GM20431 (cell line): ENCODE measurements at regions not wholly inside any gene's neighbourhood (a gene's known extent, or its start where the extent isn't known, plus 50 kb on each side); places are given as distances from the start of the nearest gene placed in this dataset.
"Not testable (repeated sequence)": the region's sequence is repeated elsewhere in the genome, so short reads cannot be mapped to it uniquely, and the experiment has no call there.

Experiments used
- in situ Hi-C: fragments of 300-500 bp; cut with MseI, MboI; formaldehyde crosslinking; loops from one replicate; pipeline ENCODE4 v1.15.0; 2020; ENCODE audit warnings: low sequenced_read_pairs; ENCODE audit not compliant: unreplicated experiment

DNA sequence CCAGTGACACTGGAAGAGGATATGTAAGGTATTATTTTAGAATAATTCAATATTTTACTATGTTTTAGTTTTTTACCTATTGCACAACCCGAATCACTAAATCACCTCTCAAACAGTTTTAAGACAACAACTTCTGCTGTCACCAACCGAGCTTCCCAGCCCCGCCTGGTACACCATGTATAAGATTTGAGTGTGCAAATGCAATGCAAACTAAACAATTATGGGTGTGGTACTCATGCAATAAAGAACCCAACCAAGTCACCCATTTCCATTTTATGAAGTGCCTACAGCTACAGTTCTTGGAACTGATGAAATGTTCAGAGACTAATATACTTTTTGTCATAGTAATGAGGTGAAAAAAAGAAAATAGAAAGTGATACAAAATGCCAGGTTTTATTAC, 256.2 kb downstream of the TAFA4 start:
- in situ Hi-C loops = no loop called here

DNA sequence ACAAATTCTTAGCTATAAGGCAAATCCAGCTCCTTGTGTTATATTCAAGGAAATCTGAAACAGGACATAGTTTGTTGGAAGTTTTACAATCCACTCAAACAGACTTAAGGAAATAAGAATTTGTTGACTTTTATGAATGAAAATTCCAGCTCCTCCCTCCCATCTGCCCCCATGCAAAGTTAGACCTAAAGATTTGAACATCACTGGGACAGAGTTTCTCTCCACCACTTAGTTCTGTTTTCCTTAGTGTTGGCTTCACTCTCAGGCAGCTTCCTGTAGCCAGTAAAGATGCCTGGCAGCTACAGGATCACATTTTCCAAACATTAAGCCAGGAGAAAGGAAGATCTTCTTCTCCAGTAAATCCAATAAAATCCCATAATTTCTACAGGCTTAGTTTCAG, 265.0 kb downstream of the TAFA4 start:
- in situ Hi-C loops = no loop called here

DNA sequence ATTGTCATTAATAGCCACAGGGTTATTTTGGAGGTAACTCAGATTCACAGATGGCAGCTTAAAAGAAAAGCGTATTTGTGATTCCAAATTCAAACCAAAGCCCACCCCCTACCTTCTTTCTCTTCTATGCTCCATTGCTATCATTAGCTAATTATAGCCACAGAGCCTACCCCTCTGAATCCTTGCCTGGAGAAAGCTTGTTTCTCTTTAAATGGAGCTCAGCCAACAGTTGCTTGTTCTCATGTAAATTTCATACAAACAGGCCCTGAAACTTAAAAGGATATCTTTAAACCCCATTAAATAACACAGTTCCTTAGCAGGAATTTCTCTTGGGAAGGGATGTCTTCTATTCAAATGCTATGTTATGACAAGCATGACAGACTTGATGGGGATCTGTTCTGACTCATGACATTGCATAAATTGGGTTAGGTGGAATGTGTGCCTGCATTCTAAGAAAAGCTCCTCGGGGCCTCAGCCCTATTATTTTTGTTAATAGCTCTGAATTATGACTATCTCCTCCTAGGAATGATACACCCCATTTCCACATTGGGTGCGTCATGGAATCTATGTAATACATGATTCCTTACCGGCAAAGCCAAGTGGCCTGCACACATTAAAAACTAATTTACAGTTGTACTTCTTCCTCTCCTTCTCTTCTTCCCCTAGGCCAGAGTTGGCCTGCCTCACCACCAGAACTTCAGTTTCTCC, 265.8 kb downstream of the TAFA4 start:
- in situ Hi-C loops = no loop called here

DNA sequence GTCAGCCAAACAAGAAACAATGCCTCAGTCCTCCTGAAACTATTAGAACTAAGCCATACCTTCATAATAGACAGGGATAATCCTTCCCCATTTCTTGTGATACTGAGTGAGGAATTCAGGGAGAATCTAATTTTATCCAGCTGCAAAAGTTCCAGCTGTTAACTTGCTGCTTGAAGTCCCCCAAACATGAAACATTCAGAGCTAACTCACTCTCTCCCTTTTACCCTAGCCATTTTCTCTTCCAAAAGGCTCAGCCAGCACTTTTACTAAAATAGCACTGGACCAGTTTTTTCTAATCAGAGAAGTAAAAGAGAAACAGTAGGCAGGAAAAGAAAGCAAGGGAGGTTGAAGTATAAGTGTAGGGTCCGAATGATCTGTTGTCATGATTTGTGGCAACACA, 268.1 kb downstream of the TAFA4 start:
- in situ Hi-C loops = no loop called here

DNA sequence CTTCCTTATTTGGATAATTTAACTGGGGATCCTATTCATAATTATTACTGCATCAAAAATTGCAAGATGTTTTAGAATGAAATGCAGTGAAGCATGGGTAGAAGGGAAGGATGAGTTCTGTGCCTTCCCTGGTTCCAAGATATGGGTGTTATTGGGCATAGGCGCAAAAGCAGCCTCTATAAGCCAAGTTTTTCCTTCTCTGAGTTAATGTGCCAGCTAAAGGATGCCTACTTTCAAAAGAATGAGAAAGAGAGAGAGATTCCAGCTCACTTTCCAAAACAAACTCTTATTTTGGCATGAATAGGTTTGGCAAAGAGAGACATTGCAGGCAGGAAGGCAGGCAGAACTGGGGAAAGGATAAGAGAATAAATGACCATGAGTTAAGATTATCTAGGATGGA, 270.2 kb downstream of the TAFA4 start:
- in situ Hi-C loops = no loop called here

DNA sequence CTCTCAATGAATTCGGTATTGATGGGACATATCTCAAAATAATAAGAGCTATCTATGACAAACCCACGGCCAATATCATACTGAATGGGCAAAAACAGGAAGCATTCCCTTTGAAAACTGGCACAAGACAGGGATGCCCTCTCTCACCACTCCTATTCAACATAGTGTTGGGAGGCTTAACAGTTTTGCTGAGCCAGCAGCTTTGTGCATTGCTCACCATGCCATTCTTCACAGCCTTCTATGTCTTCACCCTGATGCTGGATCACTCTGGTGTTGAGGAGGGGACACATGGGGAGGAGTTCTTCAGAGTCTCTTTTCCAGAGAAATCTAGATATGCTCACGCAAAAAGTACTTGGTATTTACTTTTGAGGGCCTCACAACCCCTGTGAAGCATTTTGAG, 281.7 kb downstream of the TAFA4 start:
- in situ Hi-C loops = not testable (repeated sequence)

DNA sequence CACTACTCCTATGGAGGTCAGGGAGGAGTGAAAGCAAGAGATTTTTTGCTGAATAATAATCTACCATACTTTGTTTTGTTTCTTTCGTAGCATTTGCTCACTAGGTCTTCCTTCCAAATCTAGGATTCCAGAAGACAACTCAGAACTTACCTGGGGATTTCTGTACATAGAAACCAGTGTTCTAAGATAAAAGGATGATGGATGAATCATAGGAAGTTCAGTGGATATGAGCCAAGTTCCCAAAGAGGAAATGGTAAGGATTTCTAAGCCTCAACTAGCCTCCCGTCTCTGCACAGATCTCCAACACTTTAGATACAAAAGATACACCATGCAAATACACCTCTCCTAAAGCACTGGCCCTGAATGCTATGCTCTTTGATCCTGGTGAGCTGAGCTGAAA, 283.9 kb downstream of the TAFA4 start:
- in situ Hi-C loops = no loop called here

DNA sequence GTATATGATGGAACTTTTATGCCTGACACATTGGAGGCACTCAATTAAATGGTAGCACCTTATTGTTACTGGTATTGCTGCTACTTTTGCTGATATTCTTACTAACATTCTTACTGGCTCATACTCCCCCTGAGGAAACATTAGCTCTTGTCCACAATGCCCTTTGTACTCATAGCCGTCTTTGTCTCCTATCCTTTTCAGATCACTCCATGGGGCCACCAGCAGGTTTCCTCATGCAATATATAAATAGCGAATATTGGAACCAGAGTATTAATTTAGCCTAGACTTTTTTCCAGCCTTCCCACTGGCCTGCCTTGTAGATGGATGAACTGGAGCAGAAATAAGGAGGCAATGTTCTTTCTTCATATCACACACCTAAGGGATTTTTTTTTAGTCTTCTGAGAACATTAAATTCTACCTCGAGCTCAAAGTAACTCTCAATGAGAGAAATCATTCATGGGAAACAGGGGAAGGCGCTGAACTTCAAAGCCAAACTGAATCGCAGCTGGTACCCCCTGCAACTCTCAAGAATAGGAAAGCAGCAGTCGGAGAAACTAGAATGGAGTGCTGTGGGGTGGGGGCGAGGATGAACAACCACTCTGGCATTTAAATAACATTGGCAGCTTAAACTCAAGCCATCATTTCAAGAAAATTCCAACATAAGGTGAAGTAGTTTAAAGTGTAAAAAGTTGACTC, 300.3 kb downstream of the TAFA4 start:
- in situ Hi-C loops = no loop called here

DNA sequence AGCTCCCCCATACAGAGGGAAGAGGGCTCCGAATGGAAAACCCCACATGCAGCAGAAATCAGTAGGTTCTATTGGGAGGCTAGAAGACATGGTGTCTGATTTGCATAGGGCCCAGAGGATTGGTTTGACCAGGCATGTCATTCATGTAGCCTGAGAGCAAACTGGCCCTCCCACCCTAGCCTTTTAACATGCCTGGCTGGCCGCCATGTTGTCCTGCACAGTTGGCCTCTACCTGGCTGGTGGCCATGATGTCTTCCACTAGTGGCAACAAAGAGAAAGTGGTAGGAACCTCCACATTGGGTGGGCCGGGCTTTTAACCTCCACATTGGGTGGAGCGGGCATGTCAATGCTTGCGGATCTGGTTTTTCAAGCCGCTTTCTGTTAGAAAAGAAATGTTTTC, 312.1 kb downstream of the TAFA4 start:
- in situ Hi-C loops = no loop called here

DNA sequence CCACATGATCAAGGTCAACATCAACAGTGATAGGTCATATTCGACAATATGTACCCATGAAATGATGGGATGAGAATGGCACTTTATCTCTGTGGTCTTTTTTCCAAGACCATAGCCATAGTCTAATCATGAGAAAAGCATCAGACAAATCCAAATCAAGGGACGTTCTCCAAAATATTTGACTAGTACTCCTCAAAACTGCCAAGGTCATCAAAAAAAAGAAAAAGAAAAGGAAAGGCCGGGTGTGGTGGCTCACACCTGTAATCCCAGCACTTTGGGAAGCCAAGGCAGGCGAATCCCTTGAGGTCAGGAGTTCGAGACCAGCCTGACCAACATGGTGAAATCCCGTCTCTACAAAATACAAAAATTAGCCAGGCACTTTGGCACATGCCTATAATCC, 318.3 kb downstream of the TAFA4 start:
- in situ Hi-C loops = no loop called here

DNA sequence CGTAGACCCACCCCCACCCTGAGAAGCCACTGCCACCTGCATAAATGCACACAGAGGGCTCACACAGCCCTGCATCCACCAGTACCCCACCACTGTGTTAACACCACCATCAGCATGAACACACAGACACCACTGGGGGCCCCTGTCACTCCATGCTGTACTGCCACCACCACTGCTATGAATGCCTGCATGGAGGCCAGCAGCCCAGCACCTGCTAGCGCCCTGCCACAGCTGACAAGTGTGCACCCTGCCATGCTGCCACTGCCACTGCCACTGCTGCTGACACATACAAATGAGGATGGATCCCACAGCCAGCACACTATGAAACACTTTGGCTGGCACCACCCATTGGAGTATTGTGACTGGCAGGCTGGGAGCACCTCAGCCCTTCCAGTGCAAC, 361.0 kb downstream of the TAFA4 start:
- in situ Hi-C loops = no loop called here

DNA sequence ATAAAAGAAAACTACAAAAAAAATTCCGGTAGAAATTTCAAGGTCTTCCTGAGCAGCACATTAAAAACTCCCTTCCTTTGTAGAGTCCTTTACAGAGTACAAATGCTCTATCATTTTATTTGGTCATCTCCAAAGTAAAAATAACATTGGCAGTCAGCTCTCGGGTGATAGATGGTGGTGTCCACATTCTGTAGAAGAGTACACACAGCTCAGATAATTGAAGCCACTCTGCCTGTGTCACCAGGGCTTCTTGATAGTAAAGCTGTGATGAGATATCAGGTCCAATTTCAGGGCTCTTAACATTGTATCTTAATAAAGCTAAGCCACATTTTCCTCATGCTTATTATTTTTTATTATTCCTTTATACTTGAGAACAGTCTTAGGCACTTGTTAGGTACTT, 371.6 kb downstream of the TAFA4 start:
- in situ Hi-C loops = no loop called here

DNA sequence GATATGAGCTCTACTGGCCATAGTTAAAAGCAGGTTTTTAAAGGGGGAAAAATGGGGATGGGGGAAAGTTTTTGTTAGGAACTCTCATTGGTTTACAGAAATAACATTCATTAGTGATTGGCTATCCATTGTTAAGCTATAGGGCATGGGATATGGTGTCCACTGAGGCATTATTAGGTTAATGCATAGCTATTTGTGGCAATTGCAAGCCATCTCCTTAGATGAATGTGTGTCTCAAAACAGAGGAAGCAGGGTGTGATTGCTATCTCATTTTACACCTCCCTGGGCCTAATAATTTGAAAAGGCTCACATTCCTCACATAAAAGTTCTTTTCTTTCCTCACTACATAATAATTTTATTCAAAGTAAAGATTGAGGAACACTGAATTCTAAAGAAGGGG, 396.6 kb downstream of the TAFA4 start:
- in situ Hi-C loops = no loop called here

DNA sequence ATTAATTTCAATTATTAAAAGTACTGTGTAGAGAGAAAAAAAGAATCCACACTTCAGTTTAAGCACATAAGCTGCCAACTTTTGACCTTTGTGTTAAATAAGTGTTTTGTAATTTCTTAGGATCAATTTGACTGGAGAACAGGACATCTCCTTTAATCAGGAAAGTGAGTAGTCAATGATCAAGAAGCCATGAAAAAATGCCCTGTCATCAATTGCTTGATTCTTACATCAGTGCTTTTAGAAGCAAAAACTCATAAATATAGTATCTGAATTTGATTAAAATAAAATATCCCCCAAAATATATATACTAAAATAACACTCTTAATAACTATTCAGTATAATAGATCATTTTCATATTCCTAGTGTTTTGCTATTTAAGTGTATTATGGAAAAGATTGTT, 409.0 kb downstream of the TAFA4 start:
- in situ Hi-C loops = no loop called here

DNA sequence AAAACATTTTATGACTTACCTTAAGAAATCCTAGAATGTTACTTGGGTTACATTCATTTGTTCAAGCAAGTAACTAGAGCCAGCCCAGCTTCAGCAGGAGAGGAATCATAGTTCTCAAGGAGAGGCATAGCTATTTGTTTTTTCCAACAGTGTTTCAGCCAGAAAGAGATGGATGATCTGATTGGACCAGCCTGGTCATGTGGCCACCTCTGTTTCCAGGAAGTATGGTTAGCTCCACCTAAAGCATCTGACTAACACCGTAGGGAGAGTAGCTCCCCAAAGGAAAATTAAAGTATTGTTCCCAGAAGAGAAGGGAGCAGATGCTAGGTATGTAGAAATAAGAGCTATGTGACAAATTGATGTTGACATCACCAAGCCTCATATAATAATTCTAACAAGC, 417.1 kb downstream of the TAFA4 start:
- in situ Hi-C loops = no loop called here

DNA sequence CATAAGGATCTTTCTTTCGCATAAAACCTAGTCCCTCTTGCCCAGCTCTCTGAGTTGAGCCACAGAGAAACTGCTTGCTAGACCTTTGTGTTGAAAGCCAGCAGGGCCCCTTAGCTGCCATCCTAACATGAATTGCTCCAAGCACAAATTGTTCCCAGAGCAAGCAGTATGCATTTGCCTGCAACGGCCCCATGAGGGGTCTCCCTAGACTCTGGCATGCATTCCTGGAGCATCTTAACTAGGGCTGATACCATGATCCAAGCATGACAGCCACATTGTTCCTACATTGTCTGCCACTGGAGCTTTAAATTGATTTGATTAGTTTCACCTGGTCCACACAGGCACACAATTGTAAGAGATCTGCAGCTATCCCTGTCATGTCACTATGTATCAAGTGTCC, 428.1 kb downstream of the TAFA4 start:
- in situ Hi-C loops = no loop called here

DNA sequence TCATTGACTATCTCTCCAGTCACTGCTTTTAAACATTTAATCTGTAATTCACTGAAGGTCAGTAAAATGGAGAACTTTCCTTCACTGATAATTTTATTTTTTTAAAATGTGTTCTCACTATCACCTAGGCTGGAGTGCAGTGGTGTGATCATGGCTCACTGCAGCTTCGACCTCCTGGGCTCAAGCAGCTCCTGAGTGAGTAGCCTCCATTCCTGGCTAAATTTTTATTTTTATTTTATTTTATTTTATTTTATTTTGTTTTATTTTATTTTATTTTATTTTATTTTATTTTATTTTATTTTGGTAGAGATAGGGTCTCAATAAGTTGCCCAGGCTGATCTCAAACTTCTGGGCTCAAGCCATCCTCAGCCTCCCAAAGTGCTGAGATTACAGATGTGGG, 446.5 kb downstream of the TAFA4 start:
- in situ Hi-C loops = not testable (repeated sequence)

DNA sequence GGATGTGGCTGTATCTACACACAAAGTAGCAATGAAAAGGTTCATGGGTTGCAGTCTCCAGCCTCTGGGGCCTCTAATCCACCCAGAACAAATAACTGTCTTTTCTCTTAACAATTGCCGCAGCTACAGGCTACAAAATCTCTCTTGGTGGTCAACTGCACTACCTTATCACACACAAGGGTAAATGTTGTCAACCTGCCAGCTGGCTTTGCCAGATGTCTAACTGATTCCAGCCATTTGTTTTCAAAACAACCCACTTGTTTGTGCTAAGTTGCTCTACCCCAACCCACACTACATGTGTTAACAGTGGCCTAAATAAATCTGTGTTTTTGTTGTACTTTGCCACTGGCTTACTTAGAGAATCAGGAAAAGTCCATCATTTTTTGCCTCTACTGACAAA, 447.3 kb downstream of the TAFA4 start:
- in situ Hi-C loops = no loop called here

DNA sequence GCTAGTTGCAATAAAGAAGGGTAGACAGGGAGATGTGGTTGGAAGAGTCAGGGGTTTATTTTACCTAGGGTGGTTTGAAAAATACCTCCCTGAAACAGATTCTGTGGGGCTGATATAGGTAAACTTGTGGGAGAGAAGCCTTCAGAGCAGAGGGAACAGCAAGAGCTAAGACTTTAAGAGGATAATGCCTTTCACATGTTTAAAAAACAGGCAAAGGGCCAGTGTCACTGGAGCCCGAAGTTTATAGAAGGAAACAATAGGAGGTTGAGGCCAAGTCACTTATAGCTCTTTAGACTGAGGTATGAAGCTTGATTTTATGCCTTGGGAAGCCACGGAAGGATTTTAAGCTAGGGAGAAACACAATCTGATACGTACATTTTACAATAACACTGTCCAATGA, 448.7 kb downstream of the TAFA4 start:
- in situ Hi-C loops = no loop called here

DNA sequence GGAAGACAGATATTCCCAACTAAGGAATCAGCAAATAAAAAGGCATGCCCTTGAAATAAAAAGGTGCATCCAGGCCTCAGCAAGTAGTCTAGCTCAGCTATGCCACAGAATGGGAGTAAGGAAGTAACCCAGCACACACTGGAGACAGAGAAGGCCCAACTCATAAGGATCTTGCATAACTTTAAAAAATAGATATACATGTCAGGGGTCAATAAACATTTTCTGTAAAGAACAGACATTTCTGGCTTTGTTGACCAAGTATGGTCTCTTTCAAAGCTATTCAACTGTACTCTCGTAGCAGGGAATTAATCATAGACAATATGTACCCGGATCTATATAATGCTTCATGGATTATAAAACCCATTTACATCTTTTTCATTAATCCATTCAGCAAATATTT, 449.3 kb downstream of the TAFA4 start:
- in situ Hi-C loops = no loop called here

DNA sequence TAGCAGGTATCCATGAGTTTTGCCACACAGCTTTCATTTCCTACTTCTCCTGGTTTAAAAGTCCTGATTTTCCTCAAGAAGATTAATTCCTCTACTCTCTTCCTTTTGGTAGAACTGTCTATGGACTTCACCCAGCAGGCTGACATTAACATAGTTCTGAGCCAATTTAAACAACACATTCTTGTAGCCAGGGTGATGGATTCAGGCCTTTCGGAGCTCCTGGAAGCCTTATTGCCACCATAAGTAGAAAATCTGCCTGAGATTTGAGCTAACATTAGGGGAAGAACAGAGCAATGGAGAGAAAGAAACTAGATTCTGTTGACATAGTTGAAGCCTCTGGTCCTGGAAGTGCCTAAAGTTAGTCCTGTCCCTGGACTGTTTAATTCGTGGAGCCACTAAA, 449.8 kb downstream of the TAFA4 start:
- in situ Hi-C loops = no loop called here

DNA sequence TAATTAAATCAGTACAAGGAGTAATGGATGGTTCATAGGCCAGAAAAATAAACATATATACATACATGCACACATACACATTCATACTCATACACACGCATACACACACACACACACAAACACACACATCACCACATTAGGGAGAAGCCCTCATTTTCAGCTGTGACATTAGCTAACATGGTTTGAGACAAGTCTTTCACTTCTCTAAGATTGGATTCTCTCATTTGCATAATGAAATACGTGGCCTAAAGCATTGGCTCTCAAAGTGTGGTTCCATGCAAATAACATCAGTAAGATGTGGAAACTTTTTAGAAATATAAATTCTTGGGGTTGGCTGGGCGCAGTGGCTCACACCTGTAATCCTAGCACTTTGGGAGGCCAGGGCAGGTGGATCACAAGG, 452.6 kb downstream of the TAFA4 start:
- in situ Hi-C loops = no loop called here
